ENCODE measurements at regions not wholly inside any gene's neighbourhood (a gene's known extent, or its start where the extent isn't known, plus 50 kb on each side); places are given as distances from the start of the nearest gene placed in this dataset.

DNA sequence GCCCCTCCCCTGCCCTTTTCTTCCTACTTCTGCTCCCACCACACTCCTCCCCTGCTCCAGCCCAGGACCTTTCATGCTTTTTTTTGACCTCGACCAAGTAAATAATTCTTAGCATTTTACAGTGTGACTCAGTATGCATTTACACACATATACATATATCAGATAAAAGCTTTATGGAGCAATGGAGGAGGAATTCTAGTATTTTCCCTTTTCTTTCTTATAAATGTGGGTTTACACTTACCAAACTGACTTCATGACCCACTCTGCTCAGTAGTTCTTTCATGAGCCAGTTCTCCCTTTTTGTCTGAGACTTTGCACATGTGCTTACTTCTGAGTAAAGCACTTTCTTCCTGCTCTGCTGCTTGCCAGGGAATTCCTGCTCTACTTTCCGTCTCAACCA is 111.8 kb upstream of the H2AZ1 start:
- no peak overlapping the region for H3K27ac Mint-ChIP-seq
- H3K36me3 Mint-ChIP-seq (ENCODE audit: low read depth), result no peaks in the 10 kb centered on the region
- no peak overlapping the region for H3K4me3 Mint-ChIP-seq
- POLR2A ChIA-PET, result no interaction called here
- H3K9me3 Mint-ChIP-seq (ENCODE audit: insufficient read depth), result no peaks in the 10 kb centered on the region
- DNase-seq, result no peak
- no peak for ATAC-seq
- H3K27me3 Mint-ChIP-seq (ENCODE audit: low read depth), result peaks cover 9% of the 10 kb centered on the region
- no peaks in the 10 kb centered on the region for H3K4me1 Mint-ChIP-seq (ENCODE audit: low read depth)
- CTCF ChIA-PET, result interaction anchor here (0.9 kb wide), 1 partner anchor 253 kb away, joined by 3 read pairs; no protein-coding TSS in a partner anchor

DNA sequence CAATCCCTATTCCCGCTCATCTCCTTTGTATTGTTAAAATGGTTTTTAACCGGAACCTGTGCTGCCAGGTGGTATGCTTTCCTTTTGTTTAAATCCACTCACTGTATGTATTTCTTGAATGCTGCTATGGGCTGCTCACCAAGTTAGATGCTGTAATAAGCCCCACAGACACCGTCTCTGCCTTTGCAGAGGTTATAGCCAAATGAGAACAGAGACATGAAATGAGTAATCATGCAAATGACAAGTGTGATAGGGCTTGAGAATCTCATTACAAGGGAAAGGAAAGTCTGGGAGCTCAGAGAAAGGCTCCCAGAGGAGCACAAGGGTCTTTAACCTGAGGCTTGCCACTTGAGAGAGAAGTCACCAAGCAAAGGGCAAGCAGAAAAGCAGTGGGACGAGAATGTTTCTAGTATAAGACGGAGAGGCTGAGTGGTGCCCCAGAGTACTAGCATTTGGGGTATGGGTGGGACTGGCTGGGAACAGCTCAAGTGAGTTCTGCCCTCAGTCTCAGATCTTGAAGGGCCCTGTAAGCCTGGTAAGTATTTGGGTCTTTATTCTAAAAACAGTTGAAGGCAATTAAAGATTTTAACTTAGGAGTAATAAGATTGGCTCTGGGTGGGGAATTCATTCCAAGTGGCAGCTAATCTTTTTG is 110.8 kb upstream of the H2AZ1 start:
- ChIA-PET CTCF (interaction anchor here (0.9 kb wide), 2 partner anchors 112 to 252 kb away, joined by 3 to 4 read pairs; no protein-coding TSS in a partner anchor), POLR2A (no interaction called here)
- ATAC-seq (no peak), DNase-seq (no peak)
- H3K36me3 Mint-ChIP-seq (ENCODE audit: low read depth), result no peaks in the 10 kb centered on the region
- peaks cover 7% of the 10 kb centered on the region for H3K27me3 Mint-ChIP-seq (ENCODE audit: low read depth)
- no peak overlapping the region for H3K27ac Mint-ChIP-seq
- no peaks in the 10 kb centered on the region for H3K9me3 Mint-ChIP-seq (ENCODE audit: insufficient read depth)
- H3K4me3 Mint-ChIP-seq, result no peak overlapping the region
- H3K4me1 Mint-ChIP-seq (ENCODE audit: low read depth), result no peaks in the 10 kb centered on the region

- POLR2A ChIA-PET, result no interaction called here
- H3K4me3 Mint-ChIP-seq, result no peak overlapping the region
- CTCF ChIA-PET, result no interaction called here
- peaks cover 11% of the 10 kb centered on the region for H3K27me3 Mint-ChIP-seq (ENCODE audit: low read depth)
- no peak for DNase-seq
- H3K9me3 Mint-ChIP-seq (ENCODE audit: insufficient read depth), result no peaks in the 10 kb centered on the region
- no peak for ATAC-seq
- H3K4me1 Mint-ChIP-seq (ENCODE audit: low read depth), result no peaks in the 10 kb centered on the region
- no peak overlapping the region for H3K27ac Mint-ChIP-seq
- no peaks in the 10 kb centered on the region for H3K36me3 Mint-ChIP-seq (ENCODE audit: low read depth)
These were observed 109.4 kb upstream of the H2AZ1 start for GRCh38 chr4:100059467-100059866.

GRCh38 chr4:100056701-100057100 is 106.6 kb upstream of the H2AZ1 start:
- no peaks in the 10 kb centered on the region for H3K36me3 Mint-ChIP-seq (ENCODE audit: low read depth)
- peaks cover 4% of the 10 kb centered on the region for H3K27me3 Mint-ChIP-seq (ENCODE audit: low read depth)
- H3K4me1 Mint-ChIP-seq (ENCODE audit: low read depth), result no peaks in the 10 kb centered on the region
- DNase-seq, result no peak
- POLR2A ChIA-PET, result interaction anchor here (1.0 kb wide), 1 partner anchor 11 kb away, joined by 3 read pairs; no protein-coding TSS in a partner anchor
- CTCF ChIA-PET, result no interaction called here
- no peak overlapping the region for H3K27ac Mint-ChIP-seq
- no peak overlapping the region for H3K4me3 Mint-ChIP-seq
- no peak for ATAC-seq
- no peaks in the 10 kb centered on the region for H3K9me3 Mint-ChIP-seq (ENCODE audit: insufficient read depth)

- H3K4me3 Mint-ChIP-seq, result no peak overlapping the region
- no peak for DNase-seq
- CTCF ChIA-PET, result no interaction called here
- H3K9me3 Mint-ChIP-seq (ENCODE audit: insufficient read depth), result no peaks in the 10 kb centered on the region
- no peaks in the 10 kb centered on the region for H3K4me1 Mint-ChIP-seq (ENCODE audit: low read depth)
- peaks cover 4% of the 10 kb centered on the region for H3K27me3 Mint-ChIP-seq (ENCODE audit: low read depth)
- POLR2A ChIA-PET, result no interaction called here
- no peak for ATAC-seq
- H3K27ac Mint-ChIP-seq, result no peak overlapping the region
- no peaks in the 10 kb centered on the region for H3K36me3 Mint-ChIP-seq (ENCODE audit: low read depth)
These were observed 104.0 kb upstream of the H2AZ1 start for GRCh38 chr4:100054071-100054470.

- ATAC-seq, result no peak
- POLR2A ChIA-PET, result no interaction called here
- CTCF ChIA-PET, result no interaction called here
- Mint-ChIP-seq H3K4me1 (ENCODE audit: low read depth) (no peaks in the 10 kb centered on the region), H3K4me3 (no peak overlapping the region), H3K27ac (no peak overlapping the region), H3K9me3 (ENCODE audit: insufficient read depth) (no peaks in the 10 kb centered on the region), H3K36me3 (ENCODE audit: low read depth) (no peaks in the 10 kb centered on the region), H3K27me3 (ENCODE audit: low read depth) (peaks cover 1% of the 10 kb centered on the region)
- no peak for DNase-seq
These were observed 99.8 kb upstream of the H2AZ1 start for GRCh38 chr4:100049872-100050271.

- no peak overlapping the region for H3K4me3 Mint-ChIP-seq
- POLR2A ChIA-PET, result no interaction called here
These were observed 92.6 kb upstream of the H2AZ1 start for GRCh38 chr4:100042711-100043110.

GRCh38 chr4:100042235-100042634 is 92.2 kb upstream of the H2AZ1 start:
- ATAC-seq (no peak), DNase-seq (no peak)
- no peaks in the 10 kb centered on the region for H3K9me3 Mint-ChIP-seq (ENCODE audit: insufficient read depth)
- H3K36me3 Mint-ChIP-seq (ENCODE audit: low read depth), result no peaks in the 10 kb centered on the region
- ChIA-PET POLR2A (no interaction called here), CTCF (interaction anchor here (1.0 kb wide), 1 partner anchor 51 kb away, joined by 3 read pairs; no protein-coding TSS in a partner anchor)
- H3K27ac Mint-ChIP-seq, result no peak overlapping the region
- no peaks in the 10 kb centered on the region for H3K27me3 Mint-ChIP-seq (ENCODE audit: low read depth)
- H3K4me3 Mint-ChIP-seq, result no peak overlapping the region
- no peaks in the 10 kb centered on the region for H3K4me1 Mint-ChIP-seq (ENCODE audit: low read depth)

More at GRCh38 chr4:100042711-100043110, 92.6 kb upstream of the H2AZ1 start:
- Mint-ChIP-seq H3K9me3 (ENCODE audit: insufficient read depth) (no peaks in the 10 kb centered on the region), H3K36me3 (ENCODE audit: low read depth) (no peaks in the 10 kb centered on the region), H3K27ac (no peak overlapping the region), H3K4me1 (ENCODE audit: low read depth) (no peaks in the 10 kb centered on the region), H3K27me3 (ENCODE audit: low read depth) (no peaks in the 10 kb centered on the region)
- CTCF ChIA-PET, result interaction anchor here (1.0 kb wide), 1 partner anchor 50 kb away, joined by 3 read pairs; no protein-coding TSS in a partner anchor
- no peak for ATAC-seq
- DNase-seq, result no peak

DNA sequence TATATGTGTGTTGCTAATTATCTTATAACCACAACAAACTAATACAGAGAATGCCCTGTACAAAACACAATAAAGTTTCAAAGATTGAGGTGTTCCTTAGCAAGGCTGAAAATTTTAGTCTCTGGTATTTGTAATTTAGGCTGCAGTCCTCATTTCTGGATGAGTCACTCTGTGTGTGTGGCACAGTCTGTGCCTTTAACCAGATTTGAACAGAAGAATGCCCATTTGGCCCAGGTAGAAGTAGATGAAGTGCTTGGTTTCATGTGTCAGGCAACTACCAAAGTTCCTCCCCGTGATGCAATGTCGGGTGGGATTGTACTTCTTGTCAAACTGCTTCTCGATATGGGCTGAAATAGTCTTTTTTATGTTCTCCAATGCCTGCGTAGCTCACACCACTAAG is 91.6 kb upstream of the H2AZ1 start:
- ChIA-PET POLR2A (no interaction called here), CTCF (interaction anchor here (1.0 kb wide), 1 partner anchor 52 kb away, joined by 3 read pairs; no protein-coding TSS in a partner anchor)
- no peak for ATAC-seq
- Mint-ChIP-seq H3K36me3 (ENCODE audit: low read depth) (no peaks in the 10 kb centered on the region), H3K9me3 (ENCODE audit: insufficient read depth) (no peaks in the 10 kb centered on the region), H3K27ac (no peak overlapping the region), H3K4me1 (ENCODE audit: low read depth) (no peaks in the 10 kb centered on the region), H3K4me3 (no peak overlapping the region), H3K27me3 (ENCODE audit: low read depth) (no peaks in the 10 kb centered on the region)
- no peak for DNase-seq

DNA sequence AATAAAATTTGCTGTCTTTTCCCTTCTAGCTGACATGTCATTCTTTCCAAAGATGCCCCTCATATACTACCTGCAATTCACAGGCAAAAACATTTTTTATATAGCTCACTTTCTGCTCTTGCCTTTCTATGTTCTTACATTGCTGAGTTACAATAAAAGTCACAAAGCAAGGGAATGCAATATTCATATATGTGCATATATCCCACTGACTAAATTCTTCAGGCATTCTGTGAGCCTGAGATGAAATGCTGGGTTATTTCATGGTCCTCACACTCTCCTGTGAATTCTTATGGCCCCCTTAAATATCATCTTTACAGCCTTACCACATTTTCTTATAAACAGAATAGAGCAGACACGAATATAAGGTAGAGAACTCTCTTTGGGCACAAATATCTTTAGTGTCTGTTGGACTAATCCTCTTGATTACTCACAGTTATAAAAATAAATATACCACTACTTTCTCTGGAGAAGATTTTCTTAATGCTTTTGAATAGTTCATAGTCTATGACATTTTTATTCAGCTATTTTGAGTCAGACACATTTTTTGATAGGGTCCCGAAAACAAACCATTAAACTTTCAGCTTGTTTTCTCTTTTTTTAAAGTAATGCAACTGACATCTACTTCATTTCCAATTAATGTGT is 84.1 kb upstream of the H2AZ1 start:
- DNase-seq (no peak), ATAC-seq (no peak)
- POLR2A ChIA-PET, result no interaction called here
- Mint-ChIP-seq H3K36me3 (ENCODE audit: low read depth) (no peaks in the 10 kb centered on the region), H3K9me3 (ENCODE audit: insufficient read depth) (no peaks in the 10 kb centered on the region), H3K27ac (no peak overlapping the region), H3K27me3 (ENCODE audit: low read depth) (no peaks in the 10 kb centered on the region), H3K4me3 (no peak overlapping the region), H3K4me1 (ENCODE audit: low read depth) (no peaks in the 10 kb centered on the region)
- CTCF ChIA-PET, result interaction anchor here (1.1 kb wide), 1 partner anchor 13 kb away, joined by 3 read pairs; no protein-coding TSS in a partner anchor

DNA sequence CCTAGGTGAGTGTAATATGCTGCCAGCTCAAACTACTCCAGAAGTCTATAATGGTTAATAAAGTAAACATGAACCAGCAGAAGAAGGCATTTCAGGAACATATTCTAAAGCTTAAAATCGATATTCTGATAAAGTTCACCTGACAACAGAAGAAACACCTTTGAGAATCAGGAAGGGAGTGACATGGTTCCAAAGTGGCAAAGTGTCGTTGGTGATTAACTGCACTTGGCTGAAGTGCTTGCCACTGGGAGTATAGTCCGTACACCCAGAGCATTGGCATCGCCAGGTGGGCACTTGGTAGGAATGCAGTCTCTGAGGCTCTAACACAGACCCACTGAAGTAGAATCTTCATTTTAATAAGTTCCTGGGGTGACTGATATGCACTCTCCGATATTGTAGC is 76.0 kb upstream of the H2AZ1 start:
- ChIA-PET POLR2A (no interaction called here), CTCF (interaction anchor here (1.2 kb wide), 1 partner anchor 13 kb away, joined by 3 read pairs; no protein-coding TSS in a partner anchor)
- DNase-seq, result no peak
- peaks cover 6% of the 10 kb centered on the region for H3K27me3 Mint-ChIP-seq (ENCODE audit: low read depth)
- H3K27ac Mint-ChIP-seq, result no peak overlapping the region
- no peak overlapping the region for H3K4me3 Mint-ChIP-seq
- H3K36me3 Mint-ChIP-seq (ENCODE audit: low read depth), result no peaks in the 10 kb centered on the region
- H3K9me3 Mint-ChIP-seq (ENCODE audit: insufficient read depth), result no peaks in the 10 kb centered on the region
- ATAC-seq, result no peak
- H3K4me1 Mint-ChIP-seq (ENCODE audit: low read depth), result no peaks in the 10 kb centered on the region

DNA sequence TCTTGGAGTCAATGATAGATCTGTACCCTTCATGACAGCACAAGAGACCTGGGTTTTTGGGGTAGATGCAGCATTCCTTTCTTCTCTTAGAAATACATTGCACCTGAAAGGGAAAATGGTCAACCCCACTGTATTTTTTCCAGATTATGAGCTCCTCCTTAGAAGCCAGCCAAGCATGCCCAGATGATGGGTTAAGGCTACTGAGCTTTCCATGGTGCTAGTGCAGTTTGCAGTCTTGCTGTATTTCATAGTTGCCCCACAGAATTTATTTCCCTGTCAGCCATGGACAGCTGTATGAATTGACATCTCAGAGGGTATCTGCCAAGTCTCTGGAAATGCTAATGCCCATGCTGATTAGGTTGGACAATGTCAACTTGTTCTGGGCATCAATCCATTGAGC is 73.7 kb upstream of the H2AZ1 start:
- peaks cover 6% of the 10 kb centered on the region for H3K27me3 Mint-ChIP-seq (ENCODE audit: low read depth)
- ChIA-PET CTCF (interaction anchor here (1.8 kb wide), 1 partner anchor 70 kb away, joined by 5 read pairs; no protein-coding TSS in a partner anchor), POLR2A (no interaction called here)
- no peak for ATAC-seq
- no peaks in the 10 kb centered on the region for H3K36me3 Mint-ChIP-seq (ENCODE audit: low read depth)
- no peak overlapping the region for H3K27ac Mint-ChIP-seq
- no peaks in the 10 kb centered on the region for H3K4me1 Mint-ChIP-seq (ENCODE audit: low read depth)
- H3K9me3 Mint-ChIP-seq (ENCODE audit: insufficient read depth), result no peaks in the 10 kb centered on the region
- DNase-seq, result no peak
- H3K4me3 Mint-ChIP-seq, result no peak overlapping the region

Measured in activated CD8-positive, alpha-beta T cell treated with anti-CD3 and anti-CD28 coated beads, Interleukin-2, amount 10 ng/mL, durations not matched to agents 7 days and 5 days (primary cell).